ENCODE measurements at regions not wholly inside any gene's neighbourhood (a gene's known extent, or its start where the extent isn't known, plus 50 kb on each side); places are given as distances from the start of the nearest gene placed in this dataset.

DNA sequence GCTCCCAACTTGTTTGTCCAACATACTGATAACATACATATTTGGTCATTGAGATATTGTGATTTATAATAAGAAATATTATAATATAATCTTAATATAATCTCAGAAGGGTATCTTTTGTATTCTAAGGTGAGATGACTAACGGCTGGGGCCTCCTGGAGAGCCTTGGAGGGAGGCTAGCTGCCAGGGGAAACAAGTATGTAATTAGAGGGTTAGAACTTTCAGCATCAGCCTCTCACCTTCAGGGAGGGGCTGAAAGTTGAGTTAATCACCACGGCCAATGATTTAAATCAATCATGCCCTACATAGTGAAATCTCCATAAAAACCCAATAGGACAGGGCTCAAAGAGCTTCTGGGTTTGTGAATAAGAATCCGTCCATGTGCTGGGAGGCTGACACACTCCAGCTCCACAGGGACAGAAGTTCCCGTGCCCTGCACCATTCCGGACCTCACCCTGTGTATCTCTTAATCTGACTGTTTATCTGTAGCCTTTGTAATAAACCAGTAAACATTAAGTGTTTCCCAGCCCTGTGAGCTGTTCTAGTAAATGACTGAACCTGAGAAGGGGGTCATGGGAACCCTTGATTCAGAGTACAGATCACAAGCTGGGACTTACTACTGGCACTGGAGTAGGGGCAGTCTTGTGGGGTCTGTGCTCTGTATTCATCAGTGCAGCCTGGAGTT is 86.3 kb upstream of the STEAP1B start:
- TF ChIP-seq, protein P1, sequence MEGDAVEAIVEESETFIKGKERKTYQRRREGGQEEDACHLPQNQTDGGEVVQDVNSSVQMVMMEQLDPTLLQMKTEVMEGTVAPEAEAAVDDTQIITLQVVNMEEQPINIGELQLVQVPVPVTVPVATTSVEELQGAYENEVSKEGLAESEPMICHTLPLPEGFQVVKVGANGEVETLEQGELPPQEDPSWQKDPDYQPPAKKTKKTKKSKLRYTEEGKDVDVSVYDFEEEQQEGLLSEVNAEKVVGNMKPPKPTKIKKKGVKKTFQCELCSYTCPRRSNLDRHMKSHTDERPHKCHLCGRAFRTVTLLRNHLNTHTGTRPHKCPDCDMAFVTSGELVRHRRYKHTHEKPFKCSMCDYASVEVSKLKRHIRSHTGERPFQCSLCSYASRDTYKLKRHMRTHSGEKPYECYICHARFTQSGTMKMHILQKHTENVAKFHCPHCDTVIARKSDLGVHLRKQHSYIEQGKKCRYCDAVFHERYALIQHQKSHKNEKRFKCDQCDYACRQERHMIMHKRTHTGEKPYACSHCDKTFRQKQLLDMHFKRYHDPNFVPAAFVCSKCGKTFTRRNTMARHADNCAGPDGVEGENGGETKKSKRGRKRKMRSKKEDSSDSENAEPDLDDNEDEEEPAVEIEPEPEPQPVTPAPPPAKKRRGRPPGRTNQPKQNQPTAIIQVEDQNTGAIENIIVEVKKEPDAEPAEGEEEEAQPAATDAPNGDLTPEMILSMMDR (IDR thresholded peaks at IDR 0.05) = no peak
- no peak for TF ChIP-seq POLR2A (IDR thresholded peaks at IDR 0.05)

All from body of pancreas (tissue), 4 donors.